RCC 7860 (cell line): ENCODE measurements at regions not wholly inside any gene's neighbourhood (a gene's known extent, or its start where the extent isn't known, plus 50 kb on each side); places are given as distances from the start of the nearest gene placed in this dataset.
"Not testable (repeated sequence)": the region's sequence is repeated elsewhere in the genome, so short reads cannot be mapped to it uniquely, and the experiment has no call there.

ENCODE experiments used
- DNase-seq: peaks from one replicate; pipeline ENCODE4 v3.0.0-alpha.2; 2015; ENCODE audit warnings: low spot score
- FAIRE-seq: peaks from 2 replicates; lab custom pipeline; 2012; peaks lifted over from hg19 to GRCh38; lab: Jason Lieb, UNC

DNA sequence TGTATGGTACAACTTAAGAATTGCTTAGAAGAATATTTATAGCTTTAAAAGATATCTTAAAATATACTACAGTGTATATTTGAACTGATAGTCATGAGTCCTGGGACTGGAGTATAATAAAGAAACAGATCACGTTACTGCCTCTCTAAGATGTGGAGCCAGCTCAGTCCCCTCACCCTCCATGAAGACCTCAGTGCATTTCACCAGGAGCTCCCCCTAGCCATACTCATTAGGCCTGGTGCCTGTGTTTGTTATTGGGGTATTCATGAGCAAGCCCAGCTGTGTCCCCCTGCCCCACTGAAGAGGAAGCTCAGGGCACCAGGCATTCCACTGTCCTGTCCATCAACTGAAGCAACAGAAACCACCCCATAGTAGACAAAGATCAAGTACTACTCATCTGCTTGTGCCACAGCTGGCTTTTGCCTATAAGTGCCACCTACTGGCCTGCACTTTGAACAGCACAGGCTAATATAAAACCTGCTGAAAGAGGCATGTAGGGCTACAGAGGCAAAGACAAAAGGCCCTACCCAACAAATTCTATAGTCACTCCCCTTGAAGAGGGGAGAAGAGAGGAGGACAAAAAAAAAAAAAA is 850.2 kb upstream of the NUDT12 start:
- DNase-seq (peak; percentile 14), FAIRE-seq (no peak)

DNA sequence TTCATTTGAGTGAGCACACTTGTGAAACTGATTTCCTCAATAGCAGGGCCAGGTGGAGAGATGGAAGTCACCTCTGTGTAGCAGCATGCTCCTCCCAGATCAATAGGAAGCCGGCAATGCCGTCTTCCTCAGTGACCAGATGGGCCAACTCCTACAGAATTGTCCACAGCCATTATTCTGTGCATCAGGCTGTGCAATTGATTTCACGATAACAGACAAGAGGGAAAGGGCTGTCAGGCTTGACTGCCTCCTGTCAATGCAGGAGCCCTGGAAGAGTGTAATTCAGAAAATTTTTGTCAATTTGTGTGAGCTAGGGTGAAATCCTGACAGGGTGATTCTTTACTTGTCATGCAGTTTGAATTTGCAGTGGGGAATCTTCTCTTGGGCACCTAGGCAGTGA is 838.4 kb upstream of the NUDT12 start:
- FAIRE-seq (no peak), DNase-seq (no peak)

GRCh38 chr5:104385906-104386305 is 823.3 kb upstream of the NUDT12 start:
- FAIRE-seq (no peak), DNase-seq (no peak)

- DNase-seq = no peak
- FAIRE-seq = no peak
Observed at GRCh38 chr5:104375345-104375744, 812.8 kb upstream of the NUDT12 start.

DNA sequence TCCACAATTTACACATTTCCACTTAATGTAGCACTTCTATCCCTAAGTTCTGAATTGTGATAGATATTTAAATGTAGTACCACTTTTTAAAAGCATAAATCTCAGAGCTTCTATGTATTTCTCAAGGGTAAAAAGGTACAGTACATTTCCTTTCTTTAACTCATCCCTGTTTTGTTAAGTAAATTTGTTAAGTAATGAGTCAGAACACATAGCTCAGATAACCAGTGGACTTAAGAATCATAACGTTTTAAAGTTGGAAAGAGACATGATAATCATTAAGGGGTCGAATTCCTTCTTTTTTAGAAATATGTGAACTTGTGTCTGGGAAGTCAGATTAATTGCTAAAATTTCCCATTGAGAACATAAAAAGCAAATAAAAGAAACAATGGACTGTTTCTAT is 810.2 kb upstream of the NUDT12 start:
- FAIRE-seq = no peak
- no peak for DNase-seq

DNA sequence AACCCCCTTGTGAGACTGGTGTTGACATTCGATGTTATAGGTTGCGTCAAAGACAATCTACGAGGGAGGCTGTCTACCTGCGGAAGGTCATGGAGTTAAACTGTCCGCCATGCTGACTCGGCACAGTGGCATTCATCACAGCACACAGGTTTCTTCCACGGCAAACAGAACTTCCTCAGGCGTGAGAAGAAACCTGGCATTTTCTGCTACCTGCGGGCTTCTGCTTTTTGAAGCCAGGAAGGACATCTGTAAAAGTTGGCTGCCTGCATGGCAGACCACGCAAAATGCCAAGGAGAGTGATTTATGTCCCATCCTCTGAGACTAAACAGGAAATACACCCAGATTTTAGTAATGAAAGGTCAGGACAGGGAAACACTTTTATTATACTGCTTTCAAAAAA is 809.8 kb upstream of the NUDT12 start:
- DNase-seq (no peak), FAIRE-seq (no peak)

- no peak for FAIRE-seq
Observed at GRCh38 chr5:104370523-104370922, 807.9 kb upstream of the NUDT12 start.

GRCh38 chr5:104367978-104368377 is 805.4 kb upstream of the NUDT12 start:
- DNase-seq (no peak), FAIRE-seq (no peak)

More at GRCh38 chr5:104370523-104370922, 807.9 kb upstream of the NUDT12 start:
- no peak for DNase-seq

GRCh38 chr5:104363567-104363966 is 801.0 kb upstream of the NUDT12 start:
- DNase-seq = no peak
- no peak for FAIRE-seq

DNA sequence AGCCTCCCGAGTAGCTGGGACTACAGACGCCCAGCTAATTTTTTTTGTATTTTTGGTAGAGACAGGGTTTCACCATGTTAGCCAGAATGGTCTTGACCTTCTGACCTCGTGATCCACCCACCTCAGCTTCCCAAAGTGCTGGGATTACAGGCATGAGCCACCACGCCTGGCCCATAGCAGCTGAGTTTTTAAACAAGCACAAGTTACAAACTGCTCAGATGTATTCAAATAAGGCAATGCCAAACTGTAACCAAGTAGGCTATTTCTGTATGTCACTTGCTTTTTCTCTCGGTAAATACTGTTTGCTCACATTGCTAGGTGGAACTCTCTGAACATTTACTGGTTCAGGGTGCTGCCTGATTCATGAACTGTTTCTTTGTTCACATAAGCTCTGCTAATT is 799.3 kb upstream of the NUDT12 start:
- DNase-seq (no peak), FAIRE-seq (no peak)

- DNase-seq (no peak), FAIRE-seq (no peak)
Observed at GRCh38 chr5:104355350-104355749, 792.8 kb upstream of the NUDT12 start.

GRCh38 chr5:104353371-104353770 is 790.8 kb upstream of the NUDT12 start:
- FAIRE-seq (no peak), DNase-seq (no peak)

- FAIRE-seq (no peak), DNase-seq (no peak)
Observed at GRCh38 chr5:104352954-104353353, 790.4 kb upstream of the NUDT12 start.

- DNase-seq = no peak
- no peak for FAIRE-seq
Observed at GRCh38 chr5:104347119-104347708, 784.6 kb upstream of the NUDT12 start.

- DNase-seq (no peak), FAIRE-seq (no peak)
Observed at GRCh38 chr5:104345222-104346016, 782.8 kb upstream of the NUDT12 start.

- DNase-seq = no peak
- FAIRE-seq = no peak
Observed at GRCh38 chr5:104344809-104345208, 782.2 kb upstream of the NUDT12 start.

GRCh38 chr5:104327801-104328200 is 765.2 kb upstream of the NUDT12 start:
- no peak for FAIRE-seq
- DNase-seq = no peak

- DNase-seq = no peak
- no peak for FAIRE-seq
Observed at GRCh38 chr5:104326966-104327365, 764.4 kb upstream of the NUDT12 start.

- DNase-seq = no peak
- FAIRE-seq = no peak
Observed at GRCh38 chr5:104325356-104325755, 762.8 kb upstream of the NUDT12 start.

GRCh38 chr5:104316676-104317075 is 754.1 kb upstream of the NUDT12 start:
- not testable (repeated sequence) for FAIRE-seq, DNase-seq

- FAIRE-seq = no peak
Observed at GRCh38 chr5:104312481-104312880, 749.9 kb upstream of the NUDT12 start.

GRCh38 chr5:104305602-104306001 is 743.0 kb upstream of the NUDT12 start:
- DNase-seq = no peak
- no peak for FAIRE-seq

More at GRCh38 chr5:104312481-104312880, 749.9 kb upstream of the NUDT12 start:
- DNase-seq = no peak
